HG02610 (cell line): ENCODE measurements at regions not wholly inside any gene's neighbourhood (a gene's known extent, or its start where the extent isn't known, plus 50 kb on each side); places are given as distances from the start of the nearest gene placed in this dataset.
"Not testable (repeated sequence)": the region's sequence is repeated elsewhere in the genome, so short reads cannot be mapped to it uniquely, and the experiment has no call there.

Experiments
- ATAC-seq: cut with Tn5 transposase; IDR thresholded peaks from one replicate; pipeline ENCODE4 v1.9.1; 2021; ENCODE audit warnings: mild to moderate bottlenecking, moderate library complexity; ENCODE audit not compliant: unreplicated experiment

- ATAC-seq = no peak
These were observed 149.3 kb downstream of the TGFB2 start for GRCh38 chr1:218494449-218494852.

- ATAC-seq = no peak
These were observed 150.8 kb downstream of the TGFB2 start for GRCh38 chr1:218495931-218496330.

GRCh38 chr1:218496561-218496960 lies 151.4 kb downstream of the TGFB2 start:
- no peak for ATAC-seq

GRCh38 chr1:218498056-218498938 lies 153.2 kb downstream of the TGFB2 start:
- ATAC-seq = no peak

GRCh38 chr1:218499011-218499691 lies 154.0 kb downstream of the TGFB2 start:
- no peak for ATAC-seq

- no peak for ATAC-seq
These were observed 154.8 kb downstream of the TGFB2 start for GRCh38 chr1:218499911-218500310.

GRCh38 chr1:218501161-218501560 lies 156.0 kb downstream of the TGFB2 start:
- no peak for ATAC-seq

GRCh38 chr1:218502383-218502782 lies 157.2 kb downstream of the TGFB2 start:
- ATAC-seq = no peak

- ATAC-seq = no peak
These were observed 158.0 kb downstream of the TGFB2 start for GRCh38 chr1:218503102-218503501.

GRCh38 chr1:218507355-218508002 lies 162.3 kb downstream of the TGFB2 start:
- ATAC-seq = no peak

GRCh38 chr1:218510153-218510772 lies 165.1 kb downstream of the TGFB2 start:
- no peak for ATAC-seq

- ATAC-seq = no peak
These were observed 168.2 kb downstream of the TGFB2 start for GRCh38 chr1:218513328-218513727.

- ATAC-seq = no peak
These were observed 169.6 kb downstream of the TGFB2 start for GRCh38 chr1:218514689-218515088.

- ATAC-seq = no peak
These were observed 171.4 kb downstream of the TGFB2 start for GRCh38 chr1:218516526-218516925.

GRCh38 chr1:218517459-218517858 lies 172.3 kb downstream of the TGFB2 start:
- ATAC-seq = no peak

GRCh38 chr1:218518216-218518740 lies 173.1 kb downstream of the TGFB2 start:
- no peak for ATAC-seq

- not testable (repeated sequence) for ATAC-seq
These were observed 175.5 kb downstream of the TGFB2 start for GRCh38 chr1:218520646-218521045.

GRCh38 chr1:218521414-218522169 lies 176.5 kb downstream of the TGFB2 start:
- ATAC-seq = peak; percentile 69

GRCh38 chr1:218524526-218524925 lies 179.4 kb downstream of the TGFB2 start:
- ATAC-seq = no peak

- no peak for ATAC-seq
These were observed 179.9 kb downstream of the TGFB2 start for GRCh38 chr1:218525031-218525430.
